Stimulated activated CD4-positive, alpha-beta T cell treated with anti-CD3 and anti-CD28 coated beads, Interleukin-15, amount 100 ng/mL, for 1 hour (primary cell): ENCODE measurements at regions not wholly inside any gene's neighbourhood (a gene's known extent, or its start where the extent isn't known, plus 50 kb on each side); places are given as distances from the start of the nearest gene placed in this dataset.

ENCODE experiments used
- DNase-seq, 2 donors: peaks; one replicate each; pipeline ENCODE4 v3.0.0-alpha.2; 2020; ENCODE audit warnings: low read depth in 1 of 2, low spot score in 1 of 2

- DNase-seq, result no peak
Measured at GRCh38 chr3:28726840-28727239, 378.2 kb upstream of the AZI2 start.

GRCh38 chr3:28727307-28727706 is 378.7 kb upstream of the AZI2 start:
- no peak for DNase-seq

GRCh38 chr3:28738425-28738824 is 389.8 kb upstream of the AZI2 start:
- DNase-seq, result no peak

- no peak for DNase-seq
Measured at GRCh38 chr3:28739647-28740046, 391.0 kb upstream of the AZI2 start.

GRCh38 chr3:28743271-28743670 is 394.6 kb upstream of the AZI2 start:
- no peak for DNase-seq

GRCh38 chr3:28743831-28744230 is 395.2 kb upstream of the AZI2 start:
- no peak for DNase-seq

- no peak for DNase-seq
Measured at GRCh38 chr3:28745436-28745835, 396.8 kb upstream of the AZI2 start.

GRCh38 chr3:28745916-28746617 is 397.4 kb upstream of the AZI2 start:
- DNase-seq, result no peak

- no peak for DNase-seq
Measured at GRCh38 chr3:28746990-28747389, 398.4 kb upstream of the AZI2 start.

- no peak for DNase-seq
Measured at GRCh38 chr3:28751864-28752263, 403.2 kb upstream of the AZI2 start.

GRCh38 chr3:28752290-28752689 is 403.7 kb upstream of the AZI2 start:
- no peak for DNase-seq

- no peak for DNase-seq
Measured at GRCh38 chr3:28756056-28756455, 407.4 kb upstream of the AZI2 start.

- no peak for DNase-seq
Measured at GRCh38 chr3:28758115-28758514, 409.5 kb upstream of the AZI2 start.

GRCh38 chr3:28761375-28761774 is 412.8 kb upstream of the AZI2 start:
- no peak for DNase-seq

GRCh38 chr3:28765194-28765593 is 416.6 kb upstream of the AZI2 start:
- DNase-seq, result no peak

GRCh38 chr3:28768439-28768838 is 419.8 kb upstream of the AZI2 start:
- no peak for DNase-seq

GRCh38 chr3:28777806-28778475 is 429.3 kb upstream of the AZI2 start:
- DNase-seq, result no peak

GRCh38 chr3:28780480-28780879 is 431.9 kb upstream of the AZI2 start:
- no peak for DNase-seq

GRCh38 chr3:28781053-28781452 is 432.4 kb upstream of the AZI2 start:
- no peak for DNase-seq

- DNase-seq, result no peak
Measured at GRCh38 chr3:28786446-28786845, 437.8 kb upstream of the AZI2 start.

- no peak for DNase-seq
Measured at GRCh38 chr3:28788571-28788970, 439.9 kb upstream of the AZI2 start.

- no peak for DNase-seq
Measured at GRCh38 chr3:28791713-28792255, 443.2 kb upstream of the AZI2 start.

- no peak for DNase-seq
Measured at GRCh38 chr3:28792604-28793003, 444.0 kb upstream of the AZI2 start.
